Gastrocnemius medialis (tissue), 4 donors: ENCODE measurements at regions not wholly inside any gene's neighbourhood (a gene's known extent, or its start where the extent isn't known, plus 50 kb on each side); places are given as distances from the start of the nearest gene placed in this dataset.

Experiments
- POLR2A ChIP-seq, 2 donors: fragments of 450-650 bp; IDR thresholded peaks; one replicate each; pipeline ENCODE4 v1.6.1; 2017; ENCODE audit warnings: antibody characterized with exemption in 2 of 2, mild to moderate bottlenecking in 2 of 2, moderate library complexity in 2 of 2
- TF ChIP-seq, protein P1 (sequence below), 5 experiments: fragments of 450-650 bp in 3 of 5; fragments of 200-600 bp in 2 of 5; sonication (generic) in 2 of 5; IDR thresholded peaks in 4 of 5; conservative IDR thresholded peaks in 1 of 5; 1 replicate in 4 of 5; 2 replicates in 1 of 5; pipeline ENCODE4 v1.5.1; 2016 to 2019; ENCODE audit warnings: antibody characterized with exemption in 5 of 5, mild to moderate bottlenecking in 3 of 5, moderate library complexity in 3 of 5

DNA sequence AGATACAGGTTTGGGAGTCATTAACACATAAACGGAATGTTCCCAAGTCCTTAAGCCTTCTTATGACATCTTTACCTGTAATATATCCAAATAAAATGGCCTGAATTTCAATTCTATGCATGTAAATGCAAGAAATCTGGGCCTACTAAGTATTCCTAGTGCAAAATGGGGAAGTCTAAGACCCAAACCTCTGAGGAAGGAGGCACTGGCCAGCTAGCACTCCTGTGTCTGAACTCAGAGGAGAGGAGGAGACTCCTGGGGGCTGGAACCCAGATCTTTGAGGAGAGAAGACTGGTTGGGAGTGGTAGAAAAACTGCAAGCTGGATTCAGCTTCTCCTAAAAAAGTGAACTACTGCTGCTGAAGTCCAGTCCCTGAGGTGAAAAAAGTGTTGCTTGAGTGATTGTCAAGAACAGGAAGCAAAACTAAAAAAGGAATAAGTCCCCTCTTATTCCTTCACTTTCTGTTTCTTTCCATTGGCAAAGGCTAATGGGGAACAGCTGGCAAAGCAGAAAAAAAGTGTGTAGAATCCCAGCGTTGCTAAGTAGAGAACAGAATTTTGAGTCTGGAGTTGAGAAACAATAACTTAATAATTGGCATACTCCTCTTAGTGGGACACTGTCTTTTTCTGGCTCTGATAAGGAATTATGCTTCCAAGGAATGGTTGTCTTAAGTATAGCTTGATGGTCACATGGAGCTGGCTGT, 54.8 kb upstream of the ATP2C1 start:
- no peak for TF ChIP-seq POLR2A (IDR thresholded peaks at IDR 0.05)
- TF ChIP-seq, protein P1, sequence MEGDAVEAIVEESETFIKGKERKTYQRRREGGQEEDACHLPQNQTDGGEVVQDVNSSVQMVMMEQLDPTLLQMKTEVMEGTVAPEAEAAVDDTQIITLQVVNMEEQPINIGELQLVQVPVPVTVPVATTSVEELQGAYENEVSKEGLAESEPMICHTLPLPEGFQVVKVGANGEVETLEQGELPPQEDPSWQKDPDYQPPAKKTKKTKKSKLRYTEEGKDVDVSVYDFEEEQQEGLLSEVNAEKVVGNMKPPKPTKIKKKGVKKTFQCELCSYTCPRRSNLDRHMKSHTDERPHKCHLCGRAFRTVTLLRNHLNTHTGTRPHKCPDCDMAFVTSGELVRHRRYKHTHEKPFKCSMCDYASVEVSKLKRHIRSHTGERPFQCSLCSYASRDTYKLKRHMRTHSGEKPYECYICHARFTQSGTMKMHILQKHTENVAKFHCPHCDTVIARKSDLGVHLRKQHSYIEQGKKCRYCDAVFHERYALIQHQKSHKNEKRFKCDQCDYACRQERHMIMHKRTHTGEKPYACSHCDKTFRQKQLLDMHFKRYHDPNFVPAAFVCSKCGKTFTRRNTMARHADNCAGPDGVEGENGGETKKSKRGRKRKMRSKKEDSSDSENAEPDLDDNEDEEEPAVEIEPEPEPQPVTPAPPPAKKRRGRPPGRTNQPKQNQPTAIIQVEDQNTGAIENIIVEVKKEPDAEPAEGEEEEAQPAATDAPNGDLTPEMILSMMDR (IDR thresholded peaks at IDR 0.05 in 4 of 5, conservative IDR thresholded peaks at IDR 0.05 in 1 of 5): no peak
